Thoracic aorta (tissue), 2 donors: ENCODE measurements at regions not wholly inside any gene's neighbourhood (a gene's known extent, or its start where the extent isn't known, plus 50 kb on each side); places are given as distances from the start of the nearest gene placed in this dataset.

ENCODE experiments used
- ATAC-seq: fragments of 150-250 bp; one replicate; pipeline ENCODE4 v1.8.0; 2017; ENCODE audit warnings: low read depth; ENCODE audit not compliant: insufficient number of reproducible peaks, low FRiP score
- DNase-seq: peaks from one replicate; pipeline ENCODE4 v3.0.0-alpha.2; 2020; ENCODE audit warnings: low spot score
- H3K27ac ChIP-seq, 2 donors: fragments of 200-600 bp; sonication (generic); 1 replicate in 1 of 2; 2 replicates in 1 of 2; pipeline ENCODE4 v1.5.1; 2016; ENCODE audit warnings: mild to moderate bottlenecking in 2 of 2, moderate library complexity in 2 of 2
- H3K27me3 ChIP-seq: fragments of 200-600 bp; sonication (generic); replicated peaks from 2 replicates; pipeline ENCODE4 v1.6.0; 2016; ENCODE audit warnings: mild to moderate bottlenecking; ENCODE audit not compliant: insufficient read depth
- H3K36me3 ChIP-seq: fragments of 200-600 bp; sonication (generic); one replicate; pipeline ENCODE4 v1.5.1; 2016
- H3K4me1 ChIP-seq, 2 donors: fragments of 200-600 bp; sonication (generic); 1 replicate in 1 of 2; 2 replicates in 1 of 2; pipeline versions ENCODE4 v1.5.1 to v1.6.0; 2016; ENCODE audit warnings: low read depth in 2 of 2, mild to moderate bottlenecking in 1 of 2; ENCODE audit not compliant: control insufficient read depth in 1 of 2
- H3K4me3 ChIP-seq: fragments of 200-600 bp; sonication (generic); 2 replicates; pipeline ENCODE4 v1.5.1; 2016; ENCODE audit warnings: mild to moderate bottlenecking
- H3K9me3 ChIP-seq: fragments of 200-600 bp; sonication (generic); 2 replicates; pipeline ENCODE4 v1.5.1; 2016
- TF ChIP-seq, protein P1 (sequence below): fragments of 200-600 bp; sonication (generic); IDR thresholded peaks from one replicate; pipeline ENCODE4 v1.5.1; 2019; ENCODE audit warnings: antibody characterized with exemption

DNA sequence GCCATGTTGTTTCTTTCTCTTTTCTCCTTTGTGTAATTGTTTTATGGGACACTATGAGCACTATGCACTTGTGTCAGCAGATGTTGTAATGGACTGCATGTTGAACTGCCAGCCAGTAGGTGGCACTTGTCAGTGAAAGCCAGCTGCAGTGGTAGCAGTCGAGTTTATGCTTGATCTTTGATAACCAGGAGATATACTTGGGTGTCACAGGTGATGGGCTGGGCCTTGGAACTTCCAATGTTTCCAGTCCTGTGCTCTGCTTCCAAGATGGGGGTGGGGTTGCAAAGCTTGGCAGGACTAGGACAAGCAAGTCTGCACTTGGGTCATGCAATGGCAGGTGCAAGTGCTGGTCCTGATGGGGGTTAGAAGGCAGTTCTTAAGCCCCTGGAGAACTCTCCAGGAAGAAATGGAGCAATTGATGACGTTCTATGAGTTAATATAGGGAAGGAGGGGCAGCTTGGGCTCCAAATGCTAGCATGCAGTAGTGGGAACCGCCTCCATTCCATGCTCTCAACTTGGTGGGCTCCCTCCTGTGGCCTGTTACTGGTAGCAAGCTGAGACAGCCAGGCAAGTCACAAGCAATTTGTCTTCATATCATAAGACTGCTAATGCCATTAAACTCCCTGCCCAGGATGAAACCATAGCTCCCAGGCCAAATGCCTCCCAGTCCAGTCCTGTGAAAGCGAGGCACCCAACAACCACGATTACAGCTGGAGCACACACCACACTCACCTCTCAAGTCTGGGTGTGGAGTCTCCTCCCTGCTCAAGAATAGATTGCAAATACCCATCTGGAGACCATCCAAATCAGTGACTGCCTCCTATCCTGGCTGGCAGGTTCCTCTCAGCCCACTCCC is 287.2 kb downstream of the CGGBP1 start:
- TF ChIP-seq, protein P1, sequence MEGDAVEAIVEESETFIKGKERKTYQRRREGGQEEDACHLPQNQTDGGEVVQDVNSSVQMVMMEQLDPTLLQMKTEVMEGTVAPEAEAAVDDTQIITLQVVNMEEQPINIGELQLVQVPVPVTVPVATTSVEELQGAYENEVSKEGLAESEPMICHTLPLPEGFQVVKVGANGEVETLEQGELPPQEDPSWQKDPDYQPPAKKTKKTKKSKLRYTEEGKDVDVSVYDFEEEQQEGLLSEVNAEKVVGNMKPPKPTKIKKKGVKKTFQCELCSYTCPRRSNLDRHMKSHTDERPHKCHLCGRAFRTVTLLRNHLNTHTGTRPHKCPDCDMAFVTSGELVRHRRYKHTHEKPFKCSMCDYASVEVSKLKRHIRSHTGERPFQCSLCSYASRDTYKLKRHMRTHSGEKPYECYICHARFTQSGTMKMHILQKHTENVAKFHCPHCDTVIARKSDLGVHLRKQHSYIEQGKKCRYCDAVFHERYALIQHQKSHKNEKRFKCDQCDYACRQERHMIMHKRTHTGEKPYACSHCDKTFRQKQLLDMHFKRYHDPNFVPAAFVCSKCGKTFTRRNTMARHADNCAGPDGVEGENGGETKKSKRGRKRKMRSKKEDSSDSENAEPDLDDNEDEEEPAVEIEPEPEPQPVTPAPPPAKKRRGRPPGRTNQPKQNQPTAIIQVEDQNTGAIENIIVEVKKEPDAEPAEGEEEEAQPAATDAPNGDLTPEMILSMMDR: peak; percentile 4
- no peak for DNase-seq
- Histone ChIP-seq H3K27ac (no peak overlapping the region), H3K27me3 (no peaks in the 10 kb centered on the region), H3K4me1 (no peaks in the 10 kb centered on the region), H3K4me3 (no peak overlapping the region), H3K36me3 (no peaks in the 10 kb centered on the region), H3K9me3 (no peaks in the 10 kb centered on the region)
- no peak for ATAC-seq

- Histone ChIP-seq H3K4me3 (no peak overlapping the region), H3K27ac (no peak overlapping the region), H3K9me3 (no peaks in the 10 kb centered on the region), H3K27me3 (no peaks in the 10 kb centered on the region), H3K4me1 (no peaks in the 10 kb centered on the region), H3K36me3 (no peaks in the 10 kb centered on the region)
- TF ChIP-seq, protein P1: no peak
- DNase-seq (no peak), ATAC-seq (no peak)
These were observed 292.1 kb downstream of the CGGBP1 start for GRCh38 chr3:87766721-87767120.

DNA sequence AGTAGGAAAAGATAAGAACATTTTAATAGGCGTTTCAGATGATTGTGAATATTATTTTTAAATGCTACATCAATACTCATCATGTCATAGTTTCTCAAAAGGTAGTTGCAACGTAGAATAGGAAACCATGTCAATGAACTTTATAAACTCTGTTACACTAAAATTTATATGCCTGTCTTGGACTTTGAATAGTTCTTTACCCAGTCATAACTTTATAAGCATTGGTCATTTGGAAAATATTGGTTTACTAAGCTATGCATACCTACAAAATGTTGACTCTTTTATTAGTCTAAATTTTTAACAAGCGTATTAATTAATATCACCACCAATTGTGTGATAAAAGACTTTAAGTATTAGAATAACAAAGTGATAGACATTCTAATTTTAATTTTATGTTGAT is 293.5 kb downstream of the CGGBP1 start:
- DNase-seq (no peak), ATAC-seq (no peak)
- H3K4me3 ChIP-seq: no peak overlapping the region
- H3K27me3 ChIP-seq: no peaks in the 10 kb centered on the region
- no peak overlapping the region for H3K27ac ChIP-seq
- TF ChIP-seq, protein P1: no peak
- H3K36me3 ChIP-seq: no peaks in the 10 kb centered on the region
- H3K9me3 ChIP-seq: no peaks in the 10 kb centered on the region
- H3K4me1 ChIP-seq: no peaks in the 10 kb centered on the region

- Histone ChIP-seq H3K36me3 (no peaks in the 10 kb centered on the region), H3K4me1 (no peaks in the 10 kb centered on the region), H3K9me3 (no peaks in the 10 kb centered on the region), H3K27ac (no peak overlapping the region), H3K27me3 (no peaks in the 10 kb centered on the region), H3K4me3 (no peak overlapping the region)
- no peak for DNase-seq
- no peak for ATAC-seq
- TF ChIP-seq, protein P1: no peak
These were observed 297.0 kb downstream of the CGGBP1 start for GRCh38 chr3:87761795-87762194.

- TF ChIP-seq, protein P1: no peak
- Histone ChIP-seq H3K27ac (no peak overlapping the region), H3K9me3 (no peaks in the 10 kb centered on the region), H3K36me3 (no peaks in the 10 kb centered on the region), H3K4me1 (no peaks in the 10 kb centered on the region), H3K27me3 (no peaks in the 10 kb centered on the region), H3K4me3 (no peak overlapping the region)
- ATAC-seq: no peak
- DNase-seq: no peak
These were observed 297.5 kb downstream of the CGGBP1 start for GRCh38 chr3:87761341-87761740.
